ENCODE measurements at regions not wholly inside any gene's neighbourhood (a gene's known extent, or its start where the extent isn't known, plus 50 kb on each side); places are given as distances from the start of the nearest gene placed in this dataset.

DNA sequence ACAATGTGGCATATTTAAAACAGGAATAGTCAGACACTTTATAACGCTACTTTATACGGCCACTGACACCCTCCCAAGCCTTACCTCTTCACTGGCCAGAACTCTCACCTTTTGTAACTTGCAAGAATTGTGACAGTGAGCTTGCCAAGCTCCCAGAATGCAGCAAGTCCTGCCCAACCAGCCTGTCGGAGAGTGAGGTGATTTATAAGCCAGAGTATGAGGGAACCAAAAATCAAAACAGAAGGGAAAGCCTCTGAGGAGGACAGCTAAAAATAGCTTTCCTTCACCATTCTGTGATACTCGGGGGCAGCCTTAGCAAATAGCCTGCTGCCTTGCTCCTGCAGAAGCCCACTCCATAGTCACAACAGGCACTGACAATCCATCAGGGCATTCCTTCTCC, 229.7 kb downstream of the FAM76B start:
- no peaks in the 10 kb centered on the region for H3K27me3 ChIP-seq (ENCODE audit: insufficient read depth, low read depth)
- no peaks in the 10 kb centered on the region for H3K79me2 ChIP-seq (ENCODE audit: insufficient read depth, low read depth)
- TF ChIP-seq, protein P1, sequence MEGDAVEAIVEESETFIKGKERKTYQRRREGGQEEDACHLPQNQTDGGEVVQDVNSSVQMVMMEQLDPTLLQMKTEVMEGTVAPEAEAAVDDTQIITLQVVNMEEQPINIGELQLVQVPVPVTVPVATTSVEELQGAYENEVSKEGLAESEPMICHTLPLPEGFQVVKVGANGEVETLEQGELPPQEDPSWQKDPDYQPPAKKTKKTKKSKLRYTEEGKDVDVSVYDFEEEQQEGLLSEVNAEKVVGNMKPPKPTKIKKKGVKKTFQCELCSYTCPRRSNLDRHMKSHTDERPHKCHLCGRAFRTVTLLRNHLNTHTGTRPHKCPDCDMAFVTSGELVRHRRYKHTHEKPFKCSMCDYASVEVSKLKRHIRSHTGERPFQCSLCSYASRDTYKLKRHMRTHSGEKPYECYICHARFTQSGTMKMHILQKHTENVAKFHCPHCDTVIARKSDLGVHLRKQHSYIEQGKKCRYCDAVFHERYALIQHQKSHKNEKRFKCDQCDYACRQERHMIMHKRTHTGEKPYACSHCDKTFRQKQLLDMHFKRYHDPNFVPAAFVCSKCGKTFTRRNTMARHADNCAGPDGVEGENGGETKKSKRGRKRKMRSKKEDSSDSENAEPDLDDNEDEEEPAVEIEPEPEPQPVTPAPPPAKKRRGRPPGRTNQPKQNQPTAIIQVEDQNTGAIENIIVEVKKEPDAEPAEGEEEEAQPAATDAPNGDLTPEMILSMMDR (conservative IDR thresholded peaks at IDR 0.05; ENCODE audit: low read depth, low read length), result no peak
- H4K20me1 ChIP-seq (ENCODE audit: insufficient read depth), result no peaks in the 10 kb centered on the region
- no peak overlapping the region for H3K9ac ChIP-seq
- H3K4me1 ChIP-seq (ENCODE audit: low read depth, poor library complexity, severe bottlenecking), result peaks cover 30% of the 10 kb centered on the region
- H3K27ac ChIP-seq, result no peak overlapping the region
- no peak overlapping the region for H2AFZ ChIP-seq (ENCODE audit: low read depth)
- no peak overlapping the region for H3K4me2 ChIP-seq
- H3K36me3 ChIP-seq (ENCODE audit: insufficient read depth), result no peaks in the 10 kb centered on the region
- no peak overlapping the region for H3K4me3 ChIP-seq (IDR thresholded peaks at IDR 0.05; ENCODE audit: insufficient read depth, low read depth, low read length)

DNA sequence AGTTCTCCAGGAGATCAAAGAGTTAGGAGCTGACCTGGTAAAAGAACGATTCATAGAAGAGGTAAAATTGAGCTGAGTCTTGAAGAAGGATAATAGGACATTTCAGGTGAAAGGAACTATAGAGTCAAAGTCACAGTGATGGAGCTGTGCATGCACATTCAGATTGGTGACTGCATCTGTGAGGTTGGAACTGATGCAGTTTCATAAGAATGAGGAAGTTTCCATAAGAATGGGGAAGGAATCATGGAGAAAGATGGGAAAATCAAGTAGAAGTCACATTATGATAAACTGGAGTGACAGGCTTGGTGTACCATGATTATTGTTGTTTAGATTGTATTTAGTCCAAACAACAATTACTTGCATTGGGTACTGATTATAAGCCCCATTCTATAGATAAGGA, 232.2 kb downstream of the FAM76B start:
- TF ChIP-seq, protein P1 (conservative IDR thresholded peaks at IDR 0.05; ENCODE audit: low read depth, low read length), result no peak
- Histone ChIP-seq H3K36me3 (ENCODE audit: insufficient read depth) (no peaks in the 10 kb centered on the region), H3K4me2 (peak overlapping the region; percentile 71), H3K4me3 (IDR thresholded peaks at IDR 0.05; ENCODE audit: insufficient read depth, low read depth, low read length) (no peak overlapping the region), H3K27me3 (ENCODE audit: insufficient read depth, low read depth) (no peaks in the 10 kb centered on the region), H4K20me1 (ENCODE audit: insufficient read depth) (no peaks in the 10 kb centered on the region), H2AFZ (ENCODE audit: low read depth) (no peak overlapping the region), H3K9ac (peak overlapping the region; percentile 47; the same call in 1 of the 2 replicates), H3K27ac (peak overlapping the region; percentile 94; the same call in 1 of the 2 replicates), H3K79me2 (ENCODE audit: insufficient read depth, low read depth) (no peaks in the 10 kb centered on the region), H3K4me1 (ENCODE audit: low read depth, poor library complexity, severe bottlenecking) (peaks cover 35% of the 10 kb centered on the region)

- Histone ChIP-seq H3K9ac (peak overlapping the region; percentile 47; the same call in 1 of the 2 replicates), H3K4me2 (peak overlapping the region; percentile 71), H3K27ac (peak overlapping the region; percentile 94), H3K4me1 (ENCODE audit: low read depth, poor library complexity, severe bottlenecking) (peaks cover 35% of the 10 kb centered on the region), H3K79me2 (ENCODE audit: insufficient read depth, low read depth) (no peaks in the 10 kb centered on the region), H2AFZ (ENCODE audit: low read depth) (peak overlapping the region; percentile 34; the same call in 1 of the 2 replicates), H3K36me3 (ENCODE audit: insufficient read depth) (no peaks in the 10 kb centered on the region), H4K20me1 (ENCODE audit: insufficient read depth) (no peaks in the 10 kb centered on the region), H3K4me3 (IDR thresholded peaks at IDR 0.05; ENCODE audit: insufficient read depth, low read depth, low read length) (no peak overlapping the region), H3K27me3 (ENCODE audit: insufficient read depth, low read depth) (no peaks in the 10 kb centered on the region)
- TF ChIP-seq, protein P1 (conservative IDR thresholded peaks at IDR 0.05; ENCODE audit: low read depth, low read length), result no peak
Measured at GRCh38 chr11:95556342-95557163, 233.0 kb downstream of the FAM76B start.

- no peaks in the 10 kb centered on the region for H3K36me3 ChIP-seq (ENCODE audit: insufficient read depth)
- H3K79me2 ChIP-seq (ENCODE audit: insufficient read depth, low read depth), result no peaks in the 10 kb centered on the region
- no peaks in the 10 kb centered on the region for H3K27me3 ChIP-seq (ENCODE audit: insufficient read depth, low read depth)
- TF ChIP-seq, protein P1 (conservative IDR thresholded peaks at IDR 0.05; ENCODE audit: low read depth, low read length), result no peak
- H3K27ac ChIP-seq, result peak overlapping the region; percentile 94
- H2AFZ ChIP-seq (ENCODE audit: low read depth), result peak overlapping the region; percentile 34; the same call in 1 of the 2 replicates
- no peaks in the 10 kb centered on the region for H4K20me1 ChIP-seq (ENCODE audit: insufficient read depth)
- no peak overlapping the region for H3K4me3 ChIP-seq (IDR thresholded peaks at IDR 0.05; ENCODE audit: insufficient read depth, low read depth, low read length)
- peak overlapping the region; percentile 47; the same call in 1 of the 2 replicates for H3K9ac ChIP-seq
- peak overlapping the region; percentile 71 for H3K4me2 ChIP-seq
- peaks cover 35% of the 10 kb centered on the region for H3K4me1 ChIP-seq (ENCODE audit: low read depth, poor library complexity, severe bottlenecking)
Measured at GRCh38 chr11:95556011-95556341, 233.6 kb downstream of the FAM76B start.
